ENCODE measurements at regions not wholly inside any gene's neighbourhood (a gene's known extent, or its start where the extent isn't known, plus 50 kb on each side); places are given as distances from the start of the nearest gene placed in this dataset.

DNA sequence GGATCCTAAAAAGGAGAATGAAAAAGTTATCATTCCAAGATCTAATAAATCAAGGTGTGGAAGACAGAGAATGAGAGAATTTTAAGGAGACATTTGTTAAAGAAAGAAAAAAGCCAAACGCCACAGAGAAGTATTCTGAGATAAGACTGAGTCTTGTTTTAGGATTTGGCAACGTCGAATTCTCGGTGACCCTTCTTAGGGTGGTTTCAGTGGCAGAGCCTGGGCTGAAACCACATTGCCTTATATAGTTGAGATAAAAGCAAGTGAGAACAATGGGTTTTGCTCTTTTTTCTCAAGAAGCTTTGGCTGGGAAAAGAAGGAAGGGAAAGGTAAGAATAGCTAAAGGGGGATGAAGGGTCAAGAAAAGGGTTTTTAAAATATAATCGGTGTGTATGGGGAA lies 209.4 kb downstream of the VEGFC start:
- TF ChIP-seq, protein P1, sequence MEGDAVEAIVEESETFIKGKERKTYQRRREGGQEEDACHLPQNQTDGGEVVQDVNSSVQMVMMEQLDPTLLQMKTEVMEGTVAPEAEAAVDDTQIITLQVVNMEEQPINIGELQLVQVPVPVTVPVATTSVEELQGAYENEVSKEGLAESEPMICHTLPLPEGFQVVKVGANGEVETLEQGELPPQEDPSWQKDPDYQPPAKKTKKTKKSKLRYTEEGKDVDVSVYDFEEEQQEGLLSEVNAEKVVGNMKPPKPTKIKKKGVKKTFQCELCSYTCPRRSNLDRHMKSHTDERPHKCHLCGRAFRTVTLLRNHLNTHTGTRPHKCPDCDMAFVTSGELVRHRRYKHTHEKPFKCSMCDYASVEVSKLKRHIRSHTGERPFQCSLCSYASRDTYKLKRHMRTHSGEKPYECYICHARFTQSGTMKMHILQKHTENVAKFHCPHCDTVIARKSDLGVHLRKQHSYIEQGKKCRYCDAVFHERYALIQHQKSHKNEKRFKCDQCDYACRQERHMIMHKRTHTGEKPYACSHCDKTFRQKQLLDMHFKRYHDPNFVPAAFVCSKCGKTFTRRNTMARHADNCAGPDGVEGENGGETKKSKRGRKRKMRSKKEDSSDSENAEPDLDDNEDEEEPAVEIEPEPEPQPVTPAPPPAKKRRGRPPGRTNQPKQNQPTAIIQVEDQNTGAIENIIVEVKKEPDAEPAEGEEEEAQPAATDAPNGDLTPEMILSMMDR (IDR thresholded peaks at IDR 0.05; ENCODE audit: insufficient read depth, low read length): no peak
- no peak for TF ChIP-seq POLR2AphosphoS5 (IDR thresholded peaks at IDR 0.05; ENCODE audit: low read depth)
- no peak for TF ChIP-seq GABPA (IDR thresholded peaks at IDR 0.05; ENCODE audit: low read depth)
- TF ChIP-seq, protein P2, sequence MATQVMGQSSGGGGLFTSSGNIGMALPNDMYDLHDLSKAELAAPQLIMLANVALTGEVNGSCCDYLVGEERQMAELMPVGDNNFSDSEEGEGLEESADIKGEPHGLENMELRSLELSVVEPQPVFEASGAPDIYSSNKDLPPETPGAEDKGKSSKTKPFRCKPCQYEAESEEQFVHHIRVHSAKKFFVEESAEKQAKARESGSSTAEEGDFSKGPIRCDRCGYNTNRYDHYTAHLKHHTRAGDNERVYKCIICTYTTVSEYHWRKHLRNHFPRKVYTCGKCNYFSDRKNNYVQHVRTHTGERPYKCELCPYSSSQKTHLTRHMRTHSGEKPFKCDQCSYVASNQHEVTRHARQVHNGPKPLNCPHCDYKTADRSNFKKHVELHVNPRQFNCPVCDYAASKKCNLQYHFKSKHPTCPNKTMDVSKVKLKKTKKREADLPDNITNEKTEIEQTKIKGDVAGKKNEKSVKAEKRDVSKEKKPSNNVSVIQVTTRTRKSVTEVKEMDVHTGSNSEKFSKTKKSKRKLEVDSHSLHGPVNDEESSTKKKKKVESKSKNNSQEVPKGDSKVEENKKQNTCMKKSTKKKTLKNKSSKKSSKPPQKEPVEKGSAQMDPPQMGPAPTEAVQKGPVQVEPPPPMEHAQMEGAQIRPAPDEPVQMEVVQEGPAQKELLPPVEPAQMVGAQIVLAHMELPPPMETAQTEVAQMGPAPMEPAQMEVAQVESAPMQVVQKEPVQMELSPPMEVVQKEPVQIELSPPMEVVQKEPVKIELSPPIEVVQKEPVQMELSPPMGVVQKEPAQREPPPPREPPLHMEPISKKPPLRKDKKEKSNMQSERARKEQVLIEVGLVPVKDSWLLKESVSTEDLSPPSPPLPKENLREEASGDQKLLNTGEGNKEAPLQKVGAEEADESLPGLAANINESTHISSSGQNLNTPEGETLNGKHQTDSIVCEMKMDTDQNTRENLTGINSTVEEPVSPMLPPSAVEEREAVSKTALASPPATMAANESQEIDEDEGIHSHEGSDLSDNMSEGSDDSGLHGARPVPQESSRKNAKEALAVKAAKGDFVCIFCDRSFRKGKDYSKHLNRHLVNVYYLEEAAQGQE (IDR thresholded peaks at IDR 0.05; ENCODE audit: insufficient replicate concordance, low read depth): no peak
- TF ChIP-seq SPI1 (IDR thresholded peaks at IDR 0.05; ENCODE audit: borderline replicate concordance, low read depth): no peak
